Mesenchymal stem cell (in vitro differentiated cells and primary cell): ENCODE measurements at regions not wholly inside any gene's neighbourhood (a gene's known extent, or its start where the extent isn't known, plus 50 kb on each side); places are given as distances from the start of the nearest gene placed in this dataset.
A peak's percentile ranks its signal among the peaks of the same experiment; 100 is the strongest.
"Not testable (repeated sequence)": the region's sequence is repeated elsewhere in the genome, so short reads cannot be mapped to it uniquely, and the experiment has no call there.

Experiments
- DNase-seq: peaks from one replicate; pipeline ENCODE4 v3.0.0-alpha.2; 2013
- H2AFZ ChIP-seq: one replicate; pipeline ENCODE4 v1.6.1; 2013; ENCODE audit warnings: low read depth, mild to moderate bottlenecking, control low read depth, inconsistent platforms, low read length, moderate library complexity
- H2AK5ac ChIP-seq: 2 replicates; pipeline ENCODE4 v1.6.1; 2013; ENCODE audit warnings: low read length, moderate library complexity, mild to moderate bottlenecking, inconsistent platforms; ENCODE audit not compliant: severe bottlenecking
- H2BK120ac ChIP-seq: one replicate; pipeline ENCODE4 v1.6.1; 2013; ENCODE audit warnings: low read depth, mild to moderate bottlenecking, inconsistent platforms, low read length, moderate library complexity
- H2BK12ac ChIP-seq, 2 experiments: one replicate each; pipeline ENCODE4 v1.6.1; 2013; ENCODE audit warnings: inconsistent platforms in 2 of 2, low read length in 2 of 2, mild to moderate bottlenecking in 2 of 2, moderate library complexity in 2 of 2, control low read depth in 1 of 2
- H2BK15ac ChIP-seq: one replicate; pipeline ENCODE4 v1.6.1; 2013; ENCODE audit warnings: mild to moderate bottlenecking, low read depth, inconsistent platforms; ENCODE audit not compliant: poor library complexity, severe bottlenecking
- H2BK5ac ChIP-seq: 2 replicates; pipeline ENCODE4 v1.6.1; 2013; ENCODE audit warnings: low read depth, mild to moderate bottlenecking, low read length, control low read depth, inconsistent platforms; ENCODE audit not compliant: poor library complexity, severe bottlenecking
- H3K14ac ChIP-seq, 2 experiments: one replicate each; pipeline ENCODE4 v1.6.1; 2013; ENCODE audit warnings: inconsistent platforms in 2 of 2, low read length in 2 of 2, control low read depth in 1 of 2, mild to moderate bottlenecking in 1 of 2, moderate library complexity in 1 of 2
- H3K18ac ChIP-seq, 2 experiments: one replicate each; pipeline ENCODE4 v1.6.1; 2013; ENCODE audit warnings: inconsistent platforms in 2 of 2, low read length in 2 of 2, control low read depth in 1 of 2, low read depth in 1 of 2, mild to moderate bottlenecking in 1 of 2
- H3K23ac ChIP-seq, 2 experiments: one replicate each; pipeline ENCODE4 v1.6.1; 2013; ENCODE audit warnings: inconsistent platforms in 2 of 2, low read length in 2 of 2, mild to moderate bottlenecking in 2 of 2, moderate library complexity in 2 of 2, control low read depth in 1 of 2
- H3K27ac ChIP-seq: 2 replicates; pipeline ENCODE4 v1.5.1; 2013; ENCODE audit warnings: mild to moderate bottlenecking, moderate library complexity, low read length, control low read depth, inconsistent platforms; ENCODE audit not compliant: poor library complexity, severe bottlenecking
- H3K27me3 ChIP-seq, 2 experiments: 2 replicates each; pipeline versions ENCODE4 v1.6.1 to v1.7.0; 2013; ENCODE audit warnings: low read length in 2 of 2, mild to moderate bottlenecking in 2 of 2, moderate library complexity in 2 of 2, control low read depth in 1 of 2, inconsistent platforms in 1 of 2; ENCODE audit not compliant: control insufficient read depth in 1 of 2, insufficient read depth in 1 of 2
- H3K36me3 ChIP-seq, 2 experiments: 2 replicates each; pipeline versions ENCODE4 v1.6.1 to v1.7.0; 2013; ENCODE audit warnings: low read length in 2 of 2, control low read depth in 1 of 2, inconsistent platforms in 1 of 2, low read depth in 1 of 2, mild to moderate bottlenecking in 1 of 2; ENCODE audit not compliant: insufficient read depth in 2 of 2, control insufficient read depth in 1 of 2
- H3K4ac ChIP-seq, 2 experiments: one replicate each; pipeline ENCODE4 v1.6.1; 2013; ENCODE audit warnings: inconsistent platforms in 2 of 2, low read length in 2 of 2, mild to moderate bottlenecking in 2 of 2, moderate library complexity in 2 of 2, control low read depth in 1 of 2, low read depth in 1 of 2
- H3K4me1 ChIP-seq: 2 replicates; pipeline ENCODE4 v1.6.1; 2013; ENCODE audit warnings: low read depth, low read length, control low read depth; ENCODE audit not compliant: control insufficient read depth, insufficient read depth
- H3K4me2 ChIP-seq: 2 replicates; pipeline ENCODE4 v1.6.1; 2013; ENCODE audit warnings: low read length, mild to moderate bottlenecking, inconsistent platforms; ENCODE audit not compliant: poor library complexity, severe bottlenecking
- H3K4me3 ChIP-seq, 2 experiments: 2 replicates each; pipeline versions ENCODE4 v1.5.1 to v1.7.0; 2013; ENCODE audit warnings: low read length in 2 of 2, mild to moderate bottlenecking in 2 of 2, control low read depth in 1 of 2, low read depth in 1 of 2; ENCODE audit not compliant: insufficient read depth in 1 of 2
- H3K79me1 ChIP-seq: replicated peaks from 2 replicates; pipeline ENCODE4 v1.6.1; 2013; ENCODE audit warnings: mild to moderate bottlenecking, control low read depth, low read length, inconsistent platforms; ENCODE audit not compliant: poor library complexity, severe bottlenecking
- H3K9ac ChIP-seq: 2 replicates; pipeline ENCODE4 v1.7.0; 2013; ENCODE audit warnings: mild to moderate bottlenecking, low read length, moderate library complexity
- H3K9me3 ChIP-seq: 2 replicates; pipeline ENCODE4 v1.7.0; 2013; ENCODE audit warnings: mild to moderate bottlenecking, low read length; ENCODE audit not compliant: control insufficient read depth
- H4K8ac ChIP-seq: one replicate; pipeline ENCODE4 v1.6.1; 2013; ENCODE audit warnings: inconsistent platforms, mild to moderate bottlenecking, low read length, moderate library complexity
- H4K91ac ChIP-seq: one replicate; pipeline ENCODE4 v1.6.1; 2013; ENCODE audit warnings: mild to moderate bottlenecking, low read length, inconsistent platforms
- WGBS: methylation state at CpG from one replicate; pipeline ENCODE4 v1.1.7; 2013; ENCODE audit warnings: mixed read lengths; 5-methylcytosine and 5-hydroxymethylcytosine counted together

GRCh38 chr4:159939681-159940080 lies 836.8 kb downstream of the RAPGEF2 start:
- H3K9me3 ChIP-seq, H4K8ac ChIP-seq, H3K9ac ChIP-seq, H3K4ac ChIP-seq, H3K14ac ChIP-seq, H2AFZ ChIP-seq, H2BK5ac ChIP-seq, H4K91ac ChIP-seq, H3K23ac ChIP-seq, H2BK120ac ChIP-seq, H3K79me1 ChIP-seq, H2BK12ac ChIP-seq, H3K18ac ChIP-seq, H3K4me2 ChIP-seq, H3K27me3 ChIP-seq, DNase-seq, H3K36me3 ChIP-seq, H3K4me1 ChIP-seq, H2BK15ac ChIP-seq, H2AK5ac ChIP-seq, H3K27ac ChIP-seq, H3K4me3 ChIP-seq: not testable (repeated sequence)
- 97% methylated on average over 23 of the region's 25 CpGs for WGBS

GRCh38 chr4:159941076-159941475 lies 838.2 kb downstream of the RAPGEF2 start:
- H4K8ac ChIP-seq: no peak overlapping the region
- H3K23ac ChIP-seq: no peak overlapping the region
- H2BK5ac ChIP-seq: no peak overlapping the region
- no peak overlapping the region for H3K18ac ChIP-seq
- no peaks in the 10 kb centered on the region for H3K36me3 ChIP-seq
- DNase-seq: no peak
- H2BK12ac ChIP-seq: no peak overlapping the region
- no peak overlapping the region for H2AK5ac ChIP-seq
- no peaks in the 10 kb centered on the region for H3K9me3 ChIP-seq
- no peak overlapping the region for H4K91ac ChIP-seq
- H3K27ac ChIP-seq: no peak overlapping the region
- H3K4me2 ChIP-seq: no peak overlapping the region
- H3K14ac ChIP-seq: no peak overlapping the region
- H2AFZ ChIP-seq: no peak overlapping the region
- no peak overlapping the region for H3K4me3 ChIP-seq
- no peaks in the 10 kb centered on the region for H3K4me1 ChIP-seq
- no peak overlapping the region for H3K9ac ChIP-seq
- no peak overlapping the region for H2BK120ac ChIP-seq
- no peak overlapping the region for H3K4ac ChIP-seq
- H3K27me3 ChIP-seq: no peaks in the 10 kb centered on the region
- H3K79me1 ChIP-seq: no peaks in the 10 kb centered on the region
- no peak overlapping the region for H2BK15ac ChIP-seq
- 97% methylated on average over 3 of the region's 3 CpGs for WGBS

GRCh38 chr4:159944477-159944876 lies 841.6 kb downstream of the RAPGEF2 start:
- no peak overlapping the region for H2BK12ac ChIP-seq
- H3K4ac ChIP-seq: no peak overlapping the region
- 87% methylated on average over 4 of the region's 4 CpGs for WGBS
- H3K79me1 ChIP-seq: no peaks in the 10 kb centered on the region
- H2BK15ac ChIP-seq: no peak overlapping the region
- no peak overlapping the region for H3K27ac ChIP-seq
- H2BK5ac ChIP-seq: no peak overlapping the region
- no peak overlapping the region for H3K4me2 ChIP-seq
- H3K9me3 ChIP-seq: no peaks in the 10 kb centered on the region
- H2AFZ ChIP-seq: no peak overlapping the region
- no peak overlapping the region for H3K9ac ChIP-seq
- no peak overlapping the region for H2BK120ac ChIP-seq
- no peak overlapping the region for H4K8ac ChIP-seq
- H2AK5ac ChIP-seq: no peak overlapping the region
- no peak for DNase-seq
- no peak overlapping the region for H3K18ac ChIP-seq
- H3K23ac ChIP-seq: no peak overlapping the region
- H4K91ac ChIP-seq: no peak overlapping the region
- H3K27me3 ChIP-seq: no peaks in the 10 kb centered on the region
- no peak overlapping the region for H3K4me3 ChIP-seq
- no peak overlapping the region for H3K14ac ChIP-seq
- H3K36me3 ChIP-seq: no peaks in the 10 kb centered on the region
- no peaks in the 10 kb centered on the region for H3K4me1 ChIP-seq

- no peak overlapping the region for H3K9ac ChIP-seq
- no peak overlapping the region for H3K4me3 ChIP-seq
- H2AFZ ChIP-seq: no peak overlapping the region
- H3K18ac ChIP-seq: no peak overlapping the region
- H4K91ac ChIP-seq: no peak overlapping the region
- H2AK5ac ChIP-seq: no peak overlapping the region
- peak; percentile 62 for DNase-seq
- no peak overlapping the region for H2BK12ac ChIP-seq
- no peaks in the 10 kb centered on the region for H3K79me1 ChIP-seq
- H3K4me1 ChIP-seq: no peaks in the 10 kb centered on the region
- no peaks in the 10 kb centered on the region for H3K9me3 ChIP-seq
- no peak overlapping the region for H2BK15ac ChIP-seq
- H4K8ac ChIP-seq: no peak overlapping the region
- H2BK5ac ChIP-seq: no peak overlapping the region
- no peaks in the 10 kb centered on the region for H3K27me3 ChIP-seq
- H3K23ac ChIP-seq: no peak overlapping the region
- H3K4me2 ChIP-seq: no peak overlapping the region
- H3K14ac ChIP-seq: no peak overlapping the region
- no peaks in the 10 kb centered on the region for H3K36me3 ChIP-seq
- no peak overlapping the region for H2BK120ac ChIP-seq
- H3K4ac ChIP-seq: no peak overlapping the region
- no peak overlapping the region for H3K27ac ChIP-seq
- 100% methylated on average over 1 of the region's 4 CpGs for WGBS
Measured at GRCh38 chr4:159946983-159947615, 844.2 kb downstream of the RAPGEF2 start.
